PC-9 (cell line): ENCODE measurements at regions not wholly inside any gene's neighbourhood (a gene's known extent, or its start where the extent isn't known, plus 50 kb on each side); places are given as distances from the start of the nearest gene placed in this dataset.

ENCODE experiments used
- CTCF ChIP-seq: fragments of 200-600 bp; sonication (generic); conservative IDR thresholded peaks from 2 replicates; pipeline ENCODE4 v1.6.1; 2017; ENCODE audit warnings: mixed run types, antibody characterized with exemption, mild to moderate bottlenecking, moderate library complexity
- EZH2 ChIP-seq: fragments of 200-600 bp; sonication (generic); IDR thresholded peaks from 2 replicates; pipeline ENCODE4 v1.8.0; 2017; ENCODE audit warnings: antibody characterized with exemption, low read depth

- no peak for TF ChIP-seq CTCF
- no peak for TF ChIP-seq EZH2
Observed at GRCh38 chr4:31645236-31645635, 925.1 kb downstream of the PCDH7 start.
